ENCODE measurements at regions not wholly inside any gene's neighbourhood (a gene's known extent, or its start where the extent isn't known, plus 50 kb on each side); places are given as distances from the start of the nearest gene placed in this dataset.

DNA sequence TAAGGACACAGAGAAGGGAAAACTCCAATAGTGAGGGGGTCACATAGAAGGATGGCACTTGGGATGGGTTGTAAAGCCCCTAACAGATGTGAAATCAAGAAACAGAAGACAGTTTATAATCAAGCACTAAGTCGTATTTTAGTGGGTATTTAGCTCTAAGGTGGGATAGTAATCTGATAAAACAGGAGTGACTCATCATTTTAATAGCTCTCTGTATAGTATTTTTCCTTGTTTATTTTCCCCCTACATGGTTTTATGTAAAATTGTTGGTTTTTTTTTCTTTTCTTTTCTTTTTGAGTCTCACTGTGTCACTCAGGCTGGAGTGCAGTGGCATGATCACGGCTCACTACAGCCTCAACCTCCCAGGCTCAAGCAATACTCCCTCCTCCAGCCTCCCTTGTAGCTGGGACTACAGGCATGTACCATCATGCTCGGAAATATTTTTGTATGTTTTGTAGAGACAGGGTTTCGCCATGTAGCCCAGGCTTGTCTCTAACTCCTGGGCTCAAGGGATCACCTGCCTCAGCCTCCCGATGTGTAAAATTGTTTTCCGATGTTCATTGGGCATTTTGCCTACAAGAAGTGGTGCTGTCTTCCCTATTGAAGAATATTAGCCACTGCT lies 142.6 kb upstream of the SERPINE2 start:
- Histone ChIP-seq H3K9me3 (no peaks in the 10 kb centered on the region), H3K27me3 (no peaks in the 10 kb centered on the region), H3K9ac (ENCODE audit: low read depth in 2 of 2, low read length in 2 of 2) (no peak overlapping the region), H3K27ac (no peak overlapping the region), H3K4me1 (no peaks in the 10 kb centered on the region), H3K36me3 (no peaks in the 10 kb centered on the region), H3K4me3 (no peak overlapping the region)
- TF ChIP-seq, protein P1, sequence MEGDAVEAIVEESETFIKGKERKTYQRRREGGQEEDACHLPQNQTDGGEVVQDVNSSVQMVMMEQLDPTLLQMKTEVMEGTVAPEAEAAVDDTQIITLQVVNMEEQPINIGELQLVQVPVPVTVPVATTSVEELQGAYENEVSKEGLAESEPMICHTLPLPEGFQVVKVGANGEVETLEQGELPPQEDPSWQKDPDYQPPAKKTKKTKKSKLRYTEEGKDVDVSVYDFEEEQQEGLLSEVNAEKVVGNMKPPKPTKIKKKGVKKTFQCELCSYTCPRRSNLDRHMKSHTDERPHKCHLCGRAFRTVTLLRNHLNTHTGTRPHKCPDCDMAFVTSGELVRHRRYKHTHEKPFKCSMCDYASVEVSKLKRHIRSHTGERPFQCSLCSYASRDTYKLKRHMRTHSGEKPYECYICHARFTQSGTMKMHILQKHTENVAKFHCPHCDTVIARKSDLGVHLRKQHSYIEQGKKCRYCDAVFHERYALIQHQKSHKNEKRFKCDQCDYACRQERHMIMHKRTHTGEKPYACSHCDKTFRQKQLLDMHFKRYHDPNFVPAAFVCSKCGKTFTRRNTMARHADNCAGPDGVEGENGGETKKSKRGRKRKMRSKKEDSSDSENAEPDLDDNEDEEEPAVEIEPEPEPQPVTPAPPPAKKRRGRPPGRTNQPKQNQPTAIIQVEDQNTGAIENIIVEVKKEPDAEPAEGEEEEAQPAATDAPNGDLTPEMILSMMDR (IDR thresholded peaks at IDR 0.05): no peak
- intact Hi-C loops (cut with DNase I): no loop called here
- DNase-seq: no peak

DNA sequence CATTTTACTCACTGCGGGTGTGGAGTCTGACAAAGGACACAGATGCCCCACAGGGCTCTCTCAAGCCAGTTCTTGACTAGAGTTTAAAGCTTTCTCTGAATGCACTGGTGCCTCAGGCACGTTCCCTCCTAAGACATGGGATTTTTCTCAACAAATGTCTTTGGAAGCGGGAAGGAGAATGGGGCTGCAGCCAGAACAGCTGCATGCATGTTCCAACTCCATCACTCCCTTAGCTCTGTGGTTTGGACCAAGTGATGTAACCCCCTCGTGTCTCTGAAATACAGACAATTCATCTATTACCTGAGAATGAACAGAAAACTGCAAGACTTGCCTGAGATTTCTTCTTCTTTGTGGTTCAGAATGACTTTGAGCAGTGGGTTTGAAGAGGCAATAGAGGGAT lies 141.7 kb upstream of the SERPINE2 start:
- DNase-seq: no peak
- Histone ChIP-seq H3K27ac (no peak overlapping the region), H3K9me3 (no peaks in the 10 kb centered on the region), H3K4me3 (no peak overlapping the region), H3K4me1 (no peaks in the 10 kb centered on the region), H3K27me3 (no peaks in the 10 kb centered on the region), H3K9ac (ENCODE audit: low read depth in 2 of 2, low read length in 2 of 2) (no peak overlapping the region), H3K36me3 (no peaks in the 10 kb centered on the region)
- TF ChIP-seq, protein P1 (IDR thresholded peaks at IDR 0.05): no peak
- intact Hi-C loops (cut with DNase I): no loop called here

DNA sequence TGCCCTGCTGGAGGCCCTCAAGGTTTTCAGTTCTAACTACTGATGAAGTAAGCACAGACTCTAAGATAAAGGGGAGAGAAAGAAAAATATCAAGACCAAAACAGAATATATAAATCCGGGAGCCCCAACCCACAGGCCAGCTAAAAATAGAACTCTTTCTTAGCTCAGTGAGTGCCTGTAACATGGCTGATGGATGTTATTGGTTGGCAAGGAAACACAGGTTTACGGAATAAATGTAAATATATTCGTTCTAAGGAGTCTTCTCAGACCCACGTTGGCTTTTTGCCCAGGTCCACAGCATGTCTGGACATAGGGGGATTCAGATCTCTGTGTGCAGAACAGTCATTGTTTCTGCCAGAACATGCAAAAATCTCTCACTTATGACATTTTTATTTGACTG lies 139.0 kb upstream of the SERPINE2 start:
- intact Hi-C loops (cut with DNase I): no loop called here
- Histone ChIP-seq H3K9me3 (no peaks in the 10 kb centered on the region), H3K27me3 (no peaks in the 10 kb centered on the region), H3K27ac (no peak overlapping the region), H3K9ac (ENCODE audit: low read depth in 2 of 2, low read length in 2 of 2) (no peak overlapping the region), H3K36me3 (no peaks in the 10 kb centered on the region), H3K4me1 (no peaks in the 10 kb centered on the region), H3K4me3 (no peak overlapping the region)
- TF ChIP-seq, protein P1 (IDR thresholded peaks at IDR 0.05): no peak
- DNase-seq: no peak

DNA sequence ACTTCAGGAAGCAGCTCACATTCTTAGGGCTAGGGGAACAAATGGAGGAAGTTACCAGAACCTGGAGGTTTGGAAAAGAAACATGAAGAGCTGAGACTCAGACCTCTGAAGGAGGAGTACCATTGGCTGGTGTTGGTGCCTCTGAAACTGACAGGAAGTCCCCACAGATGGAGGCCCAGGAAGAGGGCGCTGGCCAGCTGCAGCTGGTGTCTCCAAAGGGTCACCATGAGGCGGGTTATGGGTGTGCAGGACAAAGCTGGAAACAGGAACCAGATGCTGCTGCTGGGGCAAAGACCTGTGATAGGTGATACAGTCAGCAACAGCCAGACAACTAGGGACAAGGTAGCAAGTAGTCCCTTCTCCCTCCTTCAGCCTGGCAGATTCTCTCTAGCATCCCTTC lies 136.5 kb upstream of the SERPINE2 start:
- no peaks in the 10 kb centered on the region for H3K27me3 ChIP-seq
- TF ChIP-seq, protein P1 (IDR thresholded peaks at IDR 0.05): no peak
- no peak for DNase-seq
- no peaks in the 10 kb centered on the region for H3K4me1 ChIP-seq
- no peak overlapping the region for H3K27ac ChIP-seq
- H3K9ac ChIP-seq (ENCODE audit: low read depth in 2 of 2, low read length in 2 of 2): no peak overlapping the region
- intact Hi-C loops (cut with DNase I): no loop called here
- H3K9me3 ChIP-seq: no peaks in the 10 kb centered on the region
- no peak overlapping the region for H3K4me3 ChIP-seq
- H3K36me3 ChIP-seq: no peaks in the 10 kb centered on the region

DNA sequence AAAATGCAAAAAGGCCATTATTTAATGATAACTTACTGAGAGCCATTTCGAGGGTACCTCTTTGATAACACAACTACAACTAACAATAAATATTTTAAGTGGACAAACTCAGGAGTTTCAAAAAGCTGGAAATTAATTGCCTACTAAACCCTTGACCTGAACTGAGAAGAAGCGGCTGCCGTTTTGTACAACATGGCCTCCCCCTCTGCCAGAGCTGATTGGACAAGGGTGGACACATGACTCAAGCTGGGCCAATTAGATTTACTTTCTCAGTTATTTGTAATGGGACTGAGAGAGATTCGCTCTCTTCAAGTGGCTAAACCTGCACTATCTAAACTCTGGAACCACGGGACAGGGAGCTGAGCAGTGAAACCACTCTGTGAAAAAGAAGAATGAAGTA lies 135.9 kb upstream of the SERPINE2 start:
- no peak overlapping the region for H3K27ac ChIP-seq
- TF ChIP-seq, protein P1 (IDR thresholded peaks at IDR 0.05): no peak
- DNase-seq: no peak
- H3K4me1 ChIP-seq: no peaks in the 10 kb centered on the region
- H3K4me3 ChIP-seq: no peak overlapping the region
- H3K9me3 ChIP-seq: no peaks in the 10 kb centered on the region
- no peaks in the 10 kb centered on the region for H3K27me3 ChIP-seq
- intact Hi-C loops (cut with DNase I): no loop called here
- H3K36me3 ChIP-seq: no peaks in the 10 kb centered on the region
- no peak overlapping the region for H3K9ac ChIP-seq (ENCODE audit: low read depth in 2 of 2, low read length in 2 of 2)
